Gastroesophageal sphincter (tissue), 3 donors: ENCODE measurements at regions not wholly inside any gene's neighbourhood (a gene's known extent, or its start where the extent isn't known, plus 50 kb on each side); places are given as distances from the start of the nearest gene placed in this dataset.

ENCODE experiments used
- CTCF ChIP-seq, 4 experiments: fragments of 200-600 bp in 2 of 4; fragments of 450-650 bp in 2 of 4; sonication (generic) in 1 of 4; IDR thresholded peaks; one replicate each; pipeline ENCODE4 v1.5.1; 2017 to 2019; ENCODE audit warnings: antibody characterized with exemption in 4 of 4, mild to moderate bottlenecking in 2 of 4, moderate library complexity in 2 of 4
- EP300 ChIP-seq: sonication (generic); formaldehyde crosslinking; IDR thresholded peaks from one replicate; pipeline ENCODE4 v1.6.1; 2017; ENCODE audit warnings: antibody characterized with exemption, mild to moderate bottlenecking
- POLR2A ChIP-seq, 2 donors: fragments of 450-650 bp; IDR thresholded peaks; one replicate each; pipeline ENCODE4 v1.6.1; 2017; ENCODE audit warnings: antibody characterized with exemption in 2 of 2, mild to moderate bottlenecking in 2 of 2, moderate library complexity in 1 of 2
- POLR2AphosphoS5 ChIP-seq: sonication (generic); formaldehyde crosslinking; IDR thresholded peaks from one replicate; pipeline ENCODE4 v1.6.1; 2017; ENCODE audit warnings: antibody characterized with exemption

- no peak for TF ChIP-seq EP300
- no peak for TF ChIP-seq CTCF (IDR thresholded peaks at IDR 0.05)
- no peak for TF ChIP-seq POLR2A (IDR thresholded peaks at IDR 0.05)
- no peak for TF ChIP-seq POLR2AphosphoS5
These were observed 167.2 kb upstream of the CDH11 start for GRCh38 chr16:65289022-65289421.
